HepG2 (cell line): ENCODE measurements at regions not wholly inside any gene's neighbourhood (a gene's known extent, or its start where the extent isn't known, plus 50 kb on each side); places are given as distances from the start of the nearest gene placed in this dataset.

ENCODE experiments used
- ATAC-seq: fragments of 200-7000 bp; cut with Tn5 transposase; 3 replicates; pipeline ENCODE4 v1.9.1; 2020; ENCODE audit warnings: mild to moderate bottlenecking, moderate library complexity
- BruUV-seq: library from RNA; stranded (reverse); fragments of 400-500 nt; replicated peaks from 2 replicates; lab custom pipeline; 2021; lab: Mats Ljungman, UMichigan
- CTCF ChIA-PET: fragments of 300-600 bp; formaldehyde crosslinking; extraction: SDS; loops from one replicate; lab custom pipeline; 2021; ENCODE audit warnings: low total read pairs, inconsistent platforms, low intra/inter-chr PET ratio; lab: Yijun Ruan, JAX
- POLR2A ChIA-PET: fragments of 350-600 bp; sonication (Branson Sonifier 250); formaldehyde crosslinking; loops from one replicate; lab custom pipeline; 2020; ENCODE audit warnings: antibody characterized with exemption, inconsistent platforms; lab: Yijun Ruan, JAX
- DNase-seq: peaks from one replicate; pipeline ENCODE4 v3.0.0-alpha.2; 2015; ENCODE audit warnings: low spot score
- FAIRE-seq: peaks from 3 replicates; lab custom pipeline; 2011; peaks lifted over from hg19 to GRCh38; lab: Jason Lieb, UNC
- H2AFZ ChIP-seq: one replicate; pipeline ENCODE4 v1.6.1; 2011; ENCODE audit warnings: low read length, inconsistent platforms
- H3K27ac ChIP-seq: fragments of 300-600 bp; 3 replicates; pipeline ENCODE4 v1.8.0; 2011; ENCODE audit warnings: mixed run types, mild to moderate bottlenecking, mixed read lengths, low read length, inconsistent platforms; ENCODE audit not compliant: insufficient read depth; ENCODE audit errors: extremely low read length
- H3K27me3 ChIP-seq, 2 experiments: fragments of 200-600 bp in 1 of 2; 2 replicates in 1 of 2; 3 replicates in 1 of 2; pipeline versions ENCODE4 v1.6.0 to v1.8.0; 2011; ENCODE audit warnings: low read length in 2 of 2, mild to moderate bottlenecking in 2 of 2, moderate library complexity in 2 of 2, inconsistent platforms in 1 of 2; ENCODE audit not compliant: insufficient read depth in 2 of 2, control insufficient read depth in 1 of 2
- H3K36me3 ChIP-seq, 2 experiments: fragments of 200-600 bp in 1 of 2; replicated peaks in 1 of 2; 2 replicates in 1 of 2; 3 replicates in 1 of 2; pipeline versions ENCODE4 v1.5.1 to v1.8.0; 2011; ENCODE audit warnings: low read length in 2 of 2, inconsistent platforms in 1 of 2; ENCODE audit not compliant: insufficient read depth in 2 of 2, control insufficient read depth in 1 of 2
- H3K4me1 ChIP-seq: 2 replicates; pipeline ENCODE4 v1.5.1; 2012; ENCODE audit warnings: low read length, inconsistent platforms; ENCODE audit not compliant: insufficient read depth
- H3K4me2 ChIP-seq: 2 replicates; pipeline ENCODE4 v1.6.0; 2011; ENCODE audit warnings: low read depth, low read length, inconsistent platforms
- H3K4me3 ChIP-seq, 3 experiments: fragments of 200-600 bp in 1 of 3; sonication (generic), shearing (Covaris generic) in 1 of 3; replicated peaks in 1 of 3; 2 replicates each; pipeline ENCODE4 v1.5.1; 2011 to 2016; ENCODE audit warnings: low read length in 3 of 3, inconsistent platforms in 2 of 3, low read depth in 2 of 3, mild to moderate bottlenecking in 2 of 3, control low read depth in 1 of 3, mixed read lengths in 1 of 3; ENCODE audit not compliant: insufficient read depth in 1 of 3
- H3K79me2 ChIP-seq: one replicate; pipeline ENCODE4 v1.6.1; 2011; ENCODE audit warnings: low read length, inconsistent platforms; ENCODE audit not compliant: insufficient read depth
- H3K9ac ChIP-seq: 2 replicates; pipeline ENCODE4 v1.6.0; 2011; ENCODE audit warnings: mild to moderate bottlenecking, low read depth, low read length, inconsistent platforms; ENCODE audit not compliant: insufficient read depth
- H3K9me3 ChIP-seq: 2 replicates; pipeline ENCODE4 v1.5.1; 2012; ENCODE audit warnings: mild to moderate bottlenecking, low read length
- H4K20me1 ChIP-seq: 2 replicates; pipeline ENCODE4 v1.6.0; 2011; ENCODE audit warnings: inconsistent platforms, mild to moderate bottlenecking, low read length, moderate library complexity; ENCODE audit not compliant: insufficient read depth
- ASH2L ChIP-seq: fragments of 300-600, 200-600 bp; sonication (generic); IDR thresholded peaks from 2 replicates; pipeline ENCODE4 v1.7.0; 2017; ENCODE audit warnings: low read depth, mild to moderate bottlenecking, moderate library complexity, mixed read lengths, low read length; ENCODE audit not compliant: insufficient read length
- ZMAT3 ChIP-seq: sonication (generic); formaldehyde crosslinking; conservative IDR thresholded peaks from 2 replicates; pipeline ENCODE4 v1.7.0; 2021; ENCODE audit warnings: missing genetic modification reagents
- ZNF839 ChIP-seq: sonication (generic); formaldehyde crosslinking; IDR thresholded peaks from 2 replicates; pipeline ENCODE4 v1.4.0; 2020; ENCODE audit warnings: missing genetic modification reagents, mild to moderate bottlenecking, borderline replicate concordance
- WGBS: methylation state at CpG from one replicate; pipeline ENCODE4 v1.1.6; 2017; ENCODE audit warnings: low lambda C conversion rate; 5-methylcytosine and 5-hydroxymethylcytosine counted together
- in situ Hi-C: cut with HindIII; loops from 2 replicates; pipeline ENCODE4 v1.10.0; 2017; ENCODE audit warnings: low pct_unique_long_range_greater_than_20kb; ENCODE audit not compliant: extremely low pct_ligation_motif_present
- intact Hi-C: fragments of 100-400 bp; cut with micrococcal nuclease; formaldehyde crosslinking; loops from one replicate; pipeline ENCODE4 v1.10.0; 2022; ENCODE audit not compliant: unreplicated experiment
- TF ChIP-seq, protein P1 (sequence below): fragments of 450-650 bp; IDR thresholded peaks from 2 replicates; pipeline ENCODE4 v1.6.1; 2016
- TF ChIP-seq, protein P2 (sequence below): sonication (generic); formaldehyde crosslinking; IDR thresholded peaks from 2 replicates; pipeline ENCODE4 v1.4.0; 2020; ENCODE audit warnings: missing genetic modification reagents, borderline replicate concordance
- TF ChIP-seq, protein P3 (sequence below): sonication (generic); formaldehyde crosslinking; IDR thresholded peaks from 2 replicates; pipeline ENCODE4 v1.8.0; 2022; ENCODE audit warnings: missing genetic modification reagents, mild to moderate bottlenecking, inconsistent platforms, borderline replicate concordance

DNA sequence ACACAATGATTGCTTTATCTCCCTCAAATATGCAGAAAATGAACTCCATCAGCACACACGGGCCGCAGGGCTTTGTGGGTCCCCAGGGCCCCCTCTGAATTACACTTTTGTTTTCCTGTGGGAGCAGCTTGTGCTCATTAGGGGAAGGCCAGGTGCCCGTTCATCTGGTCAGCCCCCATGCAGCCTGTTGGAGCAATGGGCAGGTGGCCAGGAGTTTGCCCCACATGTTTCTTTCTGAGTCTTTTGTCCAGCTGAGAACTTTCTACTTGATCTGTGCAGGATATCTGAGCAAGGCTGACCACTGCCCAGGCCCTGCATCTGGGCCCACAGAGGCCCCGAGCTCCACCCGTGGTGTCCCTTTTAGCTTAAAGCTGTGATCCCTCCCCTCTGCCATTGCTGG is 105.3 kb upstream of the FAM20C start:
- no peak for DNase-seq
- Histone ChIP-seq H3K4me3 (no peak overlapping the region), H3K9ac (no peak overlapping the region), H3K27me3 (peaks cover 4 to 67% of the 10 kb centered on the region in 2 experiments; a peak in 3 of 5 replicates), H2AFZ (no peak overlapping the region), H3K9me3 (no peaks in the 10 kb centered on the region), H3K36me3 (no peaks in the 10 kb centered on the region), H4K20me1 (peaks cover 2% of the 10 kb centered on the region; the same call in 1 of the 2 replicates), H3K79me2 (no peaks in the 10 kb centered on the region), H3K4me1 (no peaks in the 10 kb centered on the region), H3K4me2 (no peak overlapping the region), H3K27ac (no peak overlapping the region)
- FAIRE-seq: no peak
- WGBS: 10% methylated on average over 5 of the region's 5 CpGs
- in situ Hi-C loops (no loop called here), intact Hi-C loops (no loop called here)
- ChIA-PET POLR2A (no interaction called here), CTCF (no interaction called here)
- no peak for ATAC-seq
- TF ChIP-seq, protein P1, sequence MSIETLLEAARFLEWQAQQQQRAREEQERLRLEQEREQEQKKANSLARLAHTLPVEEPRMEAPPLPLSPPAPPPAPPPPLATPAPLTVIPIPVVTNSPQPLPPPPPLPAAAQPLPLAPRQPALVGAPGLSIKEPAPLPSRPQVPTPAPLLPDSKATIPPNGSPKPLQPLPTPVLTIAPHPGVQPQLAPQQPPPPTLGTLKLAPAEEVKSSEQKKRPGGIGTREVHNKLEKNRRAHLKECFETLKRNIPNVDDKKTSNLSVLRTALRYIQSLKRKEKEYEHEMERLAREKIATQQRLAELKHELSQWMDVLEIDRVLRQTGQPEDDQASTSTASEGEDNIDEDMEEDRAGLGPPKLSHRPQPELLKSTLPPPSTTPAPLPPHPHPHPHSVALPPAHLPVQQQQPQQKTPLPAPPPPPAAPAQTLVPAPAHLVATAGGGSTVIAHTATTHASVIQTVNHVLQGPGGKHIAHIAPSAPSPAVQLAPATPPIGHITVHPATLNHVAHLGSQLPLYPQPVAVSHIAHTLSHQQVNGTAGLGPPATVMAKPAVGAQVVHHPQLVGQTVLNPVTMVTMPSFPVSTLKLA: peak; percentile 21; the same call in 1 of the 2 replicates
- TF ChIP-seq ZNF839 (CRISPR knock-in tag) (no peak), ASH2L (no peak), ZMAT3 (CRISPR knock-in tag) (no peak)
- TF ChIP-seq, protein P2, sequence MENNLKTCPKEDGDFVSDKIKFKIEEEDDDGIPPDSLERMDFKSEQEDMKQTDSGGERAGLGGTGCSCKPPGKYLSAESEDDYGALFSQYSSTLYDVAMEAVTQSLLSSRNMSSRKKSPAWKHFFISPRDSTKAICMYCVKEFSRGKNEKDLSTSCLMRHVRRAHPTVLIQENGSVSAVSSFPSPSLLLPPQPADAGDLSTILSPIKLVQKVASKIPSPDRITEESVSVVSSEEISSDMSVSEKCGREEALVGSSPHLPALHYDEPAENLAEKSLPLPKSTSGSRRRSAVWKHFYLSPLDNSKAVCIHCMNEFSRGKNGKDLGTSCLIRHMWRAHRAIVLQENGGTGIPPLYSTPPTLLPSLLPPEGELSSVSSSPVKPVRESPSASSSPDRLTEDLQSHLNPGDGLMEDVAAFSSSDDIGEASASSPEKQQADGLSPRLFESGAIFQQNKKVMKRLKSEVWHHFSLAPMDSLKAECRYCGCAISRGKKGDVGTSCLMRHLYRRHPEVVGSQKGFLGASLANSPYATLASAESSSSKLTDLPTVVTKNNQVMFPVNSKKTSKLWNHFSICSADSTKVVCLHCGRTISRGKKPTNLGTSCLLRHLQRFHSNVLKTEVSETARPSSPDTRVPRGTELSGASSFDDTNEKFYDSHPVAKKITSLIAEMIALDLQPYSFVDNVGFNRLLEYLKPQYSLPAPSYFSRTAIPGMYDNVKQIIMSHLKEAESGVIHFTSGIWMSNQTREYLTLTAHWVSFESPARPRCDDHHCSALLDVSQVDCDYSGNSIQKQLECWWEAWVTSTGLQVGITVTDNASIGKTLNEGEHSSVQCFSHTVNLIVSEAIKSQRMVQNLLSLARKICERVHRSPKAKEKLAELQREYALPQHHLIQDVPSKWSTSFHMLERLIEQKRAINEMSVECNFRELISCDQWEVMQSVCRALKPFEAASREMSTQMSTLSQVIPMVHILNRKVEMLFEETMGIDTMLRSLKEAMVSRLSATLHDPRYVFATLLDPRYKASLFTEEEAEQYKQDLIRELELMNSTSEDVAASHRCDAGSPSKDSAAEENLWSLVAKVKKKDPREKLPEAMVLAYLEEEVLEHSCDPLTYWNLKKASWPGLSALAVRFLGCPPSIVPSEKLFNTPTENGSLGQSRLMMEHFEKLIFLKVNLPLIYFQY (CRISPR knock-in tag): no peak
- TF ChIP-seq, protein P3, sequence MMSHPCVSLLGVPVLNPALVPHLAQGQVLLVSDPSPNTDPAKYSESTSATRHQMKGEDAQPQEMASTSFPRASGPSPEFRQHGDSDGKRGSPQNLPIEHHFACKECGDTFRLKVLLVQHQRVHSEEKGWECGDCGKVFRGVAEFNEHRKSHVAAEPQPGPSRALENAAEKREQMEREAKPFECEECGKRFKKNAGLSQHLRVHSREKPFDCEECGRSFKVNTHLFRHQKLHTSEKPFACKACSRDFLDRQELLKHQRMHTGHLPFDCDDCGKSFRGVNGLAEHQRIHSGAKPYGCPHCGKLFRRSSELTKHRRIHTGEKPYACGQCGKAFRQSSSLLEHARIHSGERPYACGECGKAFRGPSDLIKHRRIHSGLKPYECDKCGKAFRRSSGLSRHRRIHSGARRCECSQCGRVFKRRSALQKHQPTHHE (CRISPR knock-in tag): no peak
- no TSS peak for BruUV-seq
